ENCODE measurements at regions not wholly inside any gene's neighbourhood (a gene's known extent, or its start where the extent isn't known, plus 50 kb on each side); places are given as distances from the start of the nearest gene placed in this dataset.
A peak's percentile ranks its signal among the peaks of the same experiment; 100 is the strongest.

DNA sequence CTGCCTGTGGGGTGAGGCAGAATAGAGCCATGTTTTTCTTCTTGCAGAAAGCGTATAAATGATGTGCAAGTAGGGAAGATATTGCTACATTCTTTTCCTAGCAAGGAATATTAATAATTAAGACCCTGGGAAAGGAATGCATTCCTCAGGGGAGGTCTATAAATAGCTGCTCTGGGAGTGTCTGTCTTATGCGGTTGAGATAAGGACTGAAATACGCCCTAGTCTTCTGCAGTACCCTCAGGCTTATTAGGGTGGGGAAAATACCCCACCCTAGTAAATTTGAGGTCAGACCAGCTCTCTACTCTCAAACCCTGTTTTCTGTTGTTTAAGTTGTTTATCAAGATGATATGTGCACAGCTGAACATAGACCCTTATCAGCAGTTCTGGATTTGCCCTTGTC lies 155.9 kb upstream of the HMCN1 start:
- no peak for DNase-seq (ENCODE audit: low spot score)

DNA sequence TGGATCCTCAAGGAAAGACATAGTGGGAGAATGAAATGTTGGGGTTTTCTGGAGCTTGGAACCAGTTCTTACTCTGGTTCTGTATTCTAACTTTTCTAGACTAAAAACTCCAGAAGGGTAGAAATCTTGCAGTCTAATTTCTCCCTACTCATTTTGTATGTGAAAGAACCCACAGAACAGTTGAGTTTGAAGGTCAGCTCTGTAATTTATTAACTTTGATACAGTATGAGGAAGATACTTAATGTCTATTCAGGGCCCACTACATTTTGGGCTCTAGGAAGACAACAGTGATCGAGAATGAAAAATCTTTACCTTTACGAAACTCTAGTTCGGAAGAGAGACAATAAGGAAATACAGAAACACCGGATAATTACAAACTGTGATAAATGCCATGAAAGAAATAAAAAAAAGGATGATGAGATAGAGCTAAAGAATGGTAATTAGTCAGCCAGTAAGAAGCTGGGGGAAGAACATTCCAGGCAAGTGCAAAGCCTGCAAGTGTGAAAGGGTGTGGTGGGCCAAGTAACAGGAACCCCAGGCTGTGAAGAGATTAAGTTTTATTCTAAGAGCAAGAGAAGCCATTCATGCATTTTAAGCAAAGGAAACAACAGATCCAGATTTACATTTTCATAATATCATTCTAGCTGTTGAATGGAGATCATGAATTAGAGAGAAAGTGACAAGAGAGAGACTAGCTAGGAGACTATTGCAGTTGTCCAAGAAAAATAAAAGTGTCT lies 159.9 kb upstream of the HMCN1 start:
- DNase-seq (ENCODE audit: low spot score): no peak

DNA sequence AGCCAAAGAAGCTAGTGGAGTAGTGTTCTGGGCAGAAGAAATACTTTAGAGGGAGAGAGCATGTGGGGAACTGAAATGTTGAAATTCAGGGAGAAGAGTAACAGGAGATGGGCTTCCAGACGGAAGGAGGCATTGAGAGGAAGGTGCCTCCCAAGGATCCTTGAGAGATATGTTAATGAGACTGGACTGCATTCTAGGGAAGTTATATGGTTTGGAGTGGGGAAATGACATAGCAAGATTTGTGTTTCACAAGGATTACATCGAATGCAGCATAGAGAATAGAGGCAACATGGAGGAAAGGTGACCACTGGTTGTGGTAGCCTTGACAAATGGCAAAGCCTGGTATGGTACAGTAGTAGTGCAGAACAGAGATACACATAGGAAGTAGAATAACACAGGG lies 160.5 kb upstream of the HMCN1 start:
- no peak for DNase-seq (ENCODE audit: low spot score)

DNA sequence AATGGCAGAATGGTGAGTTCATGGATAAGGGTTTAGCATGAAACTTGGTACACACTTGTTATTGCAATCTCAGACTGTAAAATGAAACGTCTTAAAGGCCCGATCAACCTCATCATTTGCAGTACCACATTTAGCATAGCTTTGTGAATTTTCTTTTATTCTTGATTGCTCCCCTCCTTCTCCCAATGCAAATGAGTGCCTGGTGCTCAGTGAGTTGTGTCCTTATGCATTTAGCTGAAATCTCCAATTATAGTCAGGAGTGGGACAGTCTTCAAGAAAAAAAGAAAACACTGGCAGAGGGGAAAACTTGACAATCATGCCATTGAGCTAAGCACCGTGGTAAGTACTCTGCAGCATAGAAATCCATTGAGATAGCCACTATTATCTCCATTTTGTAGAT lies 161.0 kb upstream of the HMCN1 start:
- no peak for DNase-seq (ENCODE audit: low spot score)

DNA sequence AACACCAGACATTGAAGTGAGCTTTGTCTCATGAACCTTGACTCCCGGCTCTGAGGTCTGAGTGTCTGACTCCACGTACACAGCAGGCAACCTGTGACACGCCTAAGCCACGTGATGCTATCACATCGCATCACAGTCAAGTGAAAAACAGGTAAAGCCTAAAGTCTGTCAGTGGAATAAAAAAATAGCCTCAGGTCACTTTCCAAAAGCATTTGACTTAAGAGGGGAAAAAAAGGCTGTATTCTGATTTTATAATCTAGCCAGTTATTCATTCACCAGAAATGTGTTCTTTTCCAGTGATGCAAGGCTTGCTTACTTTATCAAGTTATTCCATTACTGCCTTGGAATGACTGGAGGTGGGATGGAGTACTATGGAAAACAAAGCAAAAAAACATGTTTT lies 163.2 kb upstream of the HMCN1 start:
- no peak for DNase-seq (ENCODE audit: low spot score)

DNA sequence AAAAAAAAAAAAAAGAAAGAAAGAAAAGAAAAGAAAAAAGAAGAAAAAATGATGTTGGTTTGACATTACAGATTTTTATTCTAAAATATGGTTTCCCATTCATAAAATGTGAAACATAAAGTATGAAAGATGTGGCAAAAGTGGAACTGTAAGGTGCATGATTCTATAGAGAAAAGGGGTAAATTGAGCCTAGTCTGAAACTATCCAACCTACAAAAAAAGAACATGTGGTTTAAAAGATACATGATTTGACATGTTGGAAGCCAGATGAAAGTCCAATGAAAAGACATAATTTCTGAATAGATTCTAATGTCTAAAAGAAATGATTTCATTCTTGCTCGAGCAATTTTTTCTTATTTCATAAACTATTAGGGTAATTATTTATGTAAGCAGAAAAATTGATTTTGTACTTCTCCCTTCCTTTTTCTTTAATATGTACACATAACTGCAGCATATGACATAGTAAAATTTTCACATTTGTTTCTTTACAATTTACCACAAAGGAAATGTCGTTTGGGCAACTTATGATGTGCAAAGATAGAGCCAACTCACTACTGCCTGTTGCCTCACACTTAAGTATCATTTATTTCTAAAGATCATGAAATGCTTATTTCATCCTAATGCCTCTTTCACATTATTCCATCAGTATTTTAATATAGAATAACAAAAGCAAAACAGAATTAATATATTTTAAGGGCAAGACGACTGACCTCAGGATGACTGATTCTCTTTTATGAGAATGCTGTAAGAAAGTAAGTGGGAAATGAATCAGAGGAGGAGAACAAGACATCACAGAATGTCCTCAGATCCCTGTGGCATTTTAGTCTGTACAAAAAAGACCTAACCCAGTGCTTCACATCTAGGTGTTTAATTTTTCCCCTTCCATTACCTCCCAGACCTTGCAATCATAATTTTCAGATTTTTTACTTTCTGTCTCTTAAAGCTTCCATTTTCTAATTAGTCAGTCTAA lies 165.8 kb upstream of the HMCN1 start:
- DNase-seq (ENCODE audit: low spot score): no peak

DNA sequence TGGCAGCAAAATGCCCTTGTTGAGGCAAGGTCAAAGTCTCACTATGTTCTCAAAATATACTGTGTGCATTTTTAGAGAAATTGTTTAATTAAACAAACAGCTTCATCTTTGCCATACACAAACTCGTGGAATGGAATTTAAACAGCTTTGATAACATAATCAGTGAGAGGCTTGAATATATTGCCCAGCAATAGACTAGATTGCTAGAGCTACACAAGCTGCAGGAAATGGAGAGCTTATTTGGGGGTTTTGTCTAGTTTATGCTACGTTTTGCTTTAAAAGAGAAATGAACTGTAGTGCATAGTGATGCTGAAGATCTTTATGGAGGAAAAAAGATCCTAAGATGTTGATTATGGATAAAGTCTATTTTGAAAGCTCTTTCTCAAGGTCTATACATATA lies 166.8 kb upstream of the HMCN1 start:
- DNase-seq (ENCODE audit: low spot score): no peak

DNA sequence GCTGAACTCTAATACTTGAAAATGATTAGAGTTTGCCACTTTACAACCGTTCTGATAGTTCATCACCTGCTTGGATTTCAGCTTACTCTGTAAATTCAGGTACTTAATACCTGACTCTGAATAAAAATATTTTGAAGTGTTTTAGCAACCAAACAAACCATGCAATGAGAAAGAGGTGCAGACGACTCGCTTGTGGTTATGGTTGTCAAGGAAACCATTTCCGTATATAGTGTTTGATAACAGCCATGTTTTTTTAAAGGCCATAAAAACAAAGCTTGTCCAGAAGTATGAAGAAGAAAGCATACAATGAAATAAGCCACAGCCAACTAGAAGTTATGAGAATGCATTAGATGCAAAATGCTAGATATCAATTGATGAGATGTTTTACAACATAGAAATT lies 167.2 kb upstream of the HMCN1 start:
- peak; percentile 30 for DNase-seq (ENCODE audit: low spot score)

DNA sequence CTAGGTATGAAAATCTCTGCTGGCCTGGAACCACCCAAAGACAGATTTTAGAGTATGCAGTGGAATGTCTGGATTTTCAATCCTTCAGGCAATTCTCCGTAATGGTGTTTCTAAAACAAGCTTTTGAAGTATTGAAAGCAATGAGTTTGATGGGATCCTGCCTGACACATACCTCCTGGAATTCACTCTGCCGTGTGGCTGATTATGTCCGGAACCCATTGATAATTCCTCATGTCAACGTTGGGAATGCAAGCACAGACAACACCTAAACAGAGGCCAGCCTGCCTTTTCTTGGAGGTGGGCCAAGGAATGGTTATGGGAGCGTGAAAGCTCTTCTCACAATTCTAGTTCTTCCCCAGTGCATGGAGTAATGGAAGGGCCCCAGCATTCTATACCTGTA lies 168.9 kb upstream of the HMCN1 start:
- DNase-seq (ENCODE audit: low spot score): no peak

DNA sequence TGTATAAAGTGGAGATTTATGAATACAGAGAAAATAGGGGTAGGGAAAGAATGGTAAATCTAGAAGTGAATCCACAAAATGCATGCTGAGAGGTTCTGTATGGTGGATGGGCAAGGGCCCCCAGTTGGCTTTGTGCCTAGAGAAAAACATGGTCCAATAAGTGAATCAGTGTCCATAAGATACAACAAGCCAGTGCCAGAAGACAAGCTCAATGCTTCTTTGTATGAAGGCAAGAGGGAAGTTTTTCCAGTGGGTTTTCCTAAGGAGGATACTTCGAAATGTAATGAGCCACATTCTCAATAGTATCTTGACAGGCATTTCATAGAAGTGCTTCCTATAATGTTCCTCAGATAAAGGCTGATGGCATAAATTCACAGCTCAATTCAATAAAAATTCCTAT lies 169.4 kb upstream of the HMCN1 start:
- no peak for DNase-seq (ENCODE audit: low spot score)

DNA sequence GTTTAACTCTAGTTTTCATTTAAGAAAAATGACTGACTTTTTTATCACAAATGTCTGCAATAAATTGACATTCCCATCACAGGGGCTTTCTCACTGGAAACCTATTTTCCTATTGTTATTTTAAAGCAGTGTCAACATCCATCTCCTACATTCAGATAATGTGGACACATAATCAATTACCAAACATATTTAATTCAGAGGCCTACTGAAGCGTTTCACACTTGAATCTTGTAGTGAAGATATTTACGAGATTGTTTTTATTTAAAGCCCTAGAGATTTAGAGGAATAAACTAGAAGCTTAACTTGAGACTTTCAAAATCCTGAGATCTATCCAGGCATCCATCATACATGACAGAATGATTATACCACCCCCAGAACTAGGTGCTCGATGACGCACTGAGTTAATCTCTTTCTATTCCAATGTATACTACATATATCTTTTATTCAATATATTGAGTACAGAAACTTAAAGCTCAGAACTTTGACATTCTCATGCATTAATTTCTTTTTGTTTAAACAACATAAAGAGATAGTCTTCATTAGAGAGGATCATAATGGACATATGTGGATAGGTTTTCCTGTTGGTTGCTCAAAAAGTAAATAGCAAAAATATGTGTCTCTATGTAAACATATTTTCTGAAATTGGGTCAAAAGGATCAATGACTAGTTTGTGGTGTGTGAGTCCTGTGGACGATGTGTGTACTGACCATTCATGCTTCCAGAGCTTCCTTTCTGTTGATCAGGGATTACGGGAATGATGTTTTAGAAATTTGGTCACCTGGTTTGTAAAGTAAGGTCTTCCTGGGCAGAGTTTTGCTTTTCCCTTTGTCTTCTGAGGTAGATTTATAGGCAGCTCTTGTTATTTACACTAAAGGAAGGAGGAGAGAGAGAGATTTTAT lies 171.5 kb upstream of the HMCN1 start:
- no peak for DNase-seq (ENCODE audit: low spot score)

DNA sequence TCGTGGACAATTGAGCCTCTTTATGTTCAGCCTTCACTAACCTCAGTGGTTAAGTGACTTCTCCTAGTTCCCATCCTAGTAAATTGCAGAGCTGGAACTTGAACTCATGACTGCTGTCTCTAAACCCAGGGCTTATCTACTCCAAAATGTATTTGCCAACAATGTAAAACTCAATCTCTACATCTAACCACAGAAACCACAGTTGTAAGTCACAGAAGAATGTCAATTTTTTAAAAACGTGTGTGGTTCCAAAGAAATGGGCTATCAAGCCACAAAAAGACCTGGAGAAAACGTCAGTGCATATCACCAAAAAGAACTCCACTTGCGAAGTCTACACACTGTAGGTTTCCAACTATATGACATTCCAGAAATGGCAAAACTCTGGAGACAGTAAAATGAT lies 172.6 kb upstream of the HMCN1 start:
- DNase-seq (ENCODE audit: low spot score): no peak

DNA sequence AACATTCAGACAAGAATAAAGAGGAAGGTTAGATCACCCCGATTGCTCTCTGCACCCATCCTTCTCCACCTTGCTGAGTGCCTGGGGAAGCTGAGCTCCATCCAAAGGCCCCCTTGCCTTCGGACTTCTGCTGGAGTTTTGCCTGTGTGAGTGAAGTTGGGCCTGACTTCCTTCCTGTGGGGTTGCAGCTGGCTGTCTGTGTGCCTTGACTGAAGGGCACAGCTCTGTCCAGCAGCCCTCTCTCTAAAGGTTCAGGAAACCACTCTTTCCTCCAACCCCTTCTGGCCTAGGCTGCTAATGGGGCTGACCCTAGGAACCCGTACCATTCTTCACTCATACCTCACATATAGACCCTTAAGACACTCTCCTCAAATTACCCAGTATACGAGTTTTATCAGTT lies 173.4 kb upstream of the HMCN1 start:
- no peak for DNase-seq (ENCODE audit: low spot score)

DNA sequence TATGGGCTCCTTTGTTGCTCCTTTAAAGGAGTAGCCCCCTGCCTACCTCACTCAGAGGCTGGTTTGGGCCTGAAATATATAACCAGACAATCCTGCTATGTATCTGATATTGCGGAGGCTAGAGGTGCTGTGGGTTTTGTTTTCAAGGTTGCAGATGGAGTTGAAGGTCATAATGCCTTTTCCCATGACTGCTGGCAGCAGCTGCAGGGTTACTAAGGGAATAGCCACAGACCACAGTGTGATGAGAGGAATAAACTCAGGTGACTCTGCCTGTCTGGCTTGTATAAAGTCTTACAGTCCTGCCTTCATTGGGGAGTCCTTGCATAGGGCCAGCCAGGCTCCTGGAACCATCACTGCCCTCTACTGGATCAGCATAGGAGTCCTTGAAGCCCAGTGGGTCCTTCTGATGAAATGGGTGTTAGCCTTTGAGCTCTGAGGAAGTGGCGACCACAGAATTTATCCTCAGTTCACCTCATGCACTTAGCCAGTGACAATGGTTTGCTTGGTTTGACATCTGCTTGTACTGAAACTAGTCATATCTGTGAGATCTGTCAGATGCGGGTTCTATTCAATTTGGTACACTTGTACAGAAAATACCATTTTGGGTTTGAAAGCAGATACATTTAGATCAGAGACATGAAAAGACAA lies 174.4 kb upstream of the HMCN1 start:
- peak; percentile 44 for DNase-seq (ENCODE audit: low spot score)

DNA sequence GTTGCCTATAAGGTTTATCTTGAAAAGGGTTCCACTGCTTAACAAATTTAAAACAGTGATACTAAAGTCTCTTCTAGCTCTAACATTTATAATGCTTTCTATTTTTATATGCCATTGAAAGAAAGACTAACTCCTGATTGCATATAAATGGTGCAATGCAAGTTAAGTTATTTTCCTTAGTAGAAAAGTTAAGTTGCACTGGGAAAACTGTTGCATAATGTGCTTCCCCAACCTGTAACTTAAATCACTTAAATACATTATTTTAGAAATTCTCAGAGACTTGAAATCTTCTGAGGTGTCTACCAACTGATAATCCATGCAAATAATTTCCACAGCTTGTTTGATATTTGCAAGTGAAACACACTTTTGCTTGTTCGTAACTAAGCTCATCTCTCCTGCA lies 175.0 kb upstream of the HMCN1 start:
- DNase-seq (ENCODE audit: low spot score): no peak

DNA sequence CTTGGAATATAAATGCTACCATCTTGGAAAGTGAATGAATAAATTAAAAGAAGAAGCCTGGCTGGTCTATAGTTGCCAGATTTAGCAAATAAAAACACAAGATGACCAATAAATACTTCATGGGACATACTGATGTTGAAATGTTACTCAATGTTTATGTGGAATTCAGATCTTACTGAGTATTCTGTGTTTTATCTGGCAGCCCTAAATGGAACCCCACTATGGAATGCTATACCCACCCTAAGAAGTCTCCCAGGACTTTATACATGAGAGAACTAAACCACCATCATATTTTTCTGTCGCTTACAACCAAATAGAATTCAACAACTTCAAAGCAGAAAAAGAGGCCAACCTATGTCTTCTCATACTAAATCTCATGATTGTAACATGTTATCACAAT lies 177.6 kb upstream of the HMCN1 start:
- DNase-seq (ENCODE audit: low spot score): no peak

DNA sequence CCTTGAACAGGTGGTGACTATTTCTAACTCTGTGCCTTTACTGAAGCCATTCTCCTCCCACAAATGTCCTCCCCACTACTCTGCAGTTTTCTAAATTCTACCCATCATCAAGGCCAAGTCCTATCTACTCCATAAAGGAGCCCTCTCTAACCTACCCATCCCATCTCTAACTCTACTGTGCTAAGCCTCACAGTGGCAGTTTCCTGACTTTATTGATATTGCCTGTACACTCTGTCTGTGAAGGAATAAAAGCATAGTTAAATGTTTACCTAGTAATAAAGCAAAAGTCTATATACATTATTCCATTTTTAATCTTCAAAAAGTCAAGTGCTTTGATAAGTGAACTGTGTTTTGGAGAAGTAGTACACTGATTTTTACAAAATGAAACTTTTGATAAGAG lies 178.4 kb upstream of the HMCN1 start:
- DNase-seq (ENCODE audit: low spot score): no peak

DNA sequence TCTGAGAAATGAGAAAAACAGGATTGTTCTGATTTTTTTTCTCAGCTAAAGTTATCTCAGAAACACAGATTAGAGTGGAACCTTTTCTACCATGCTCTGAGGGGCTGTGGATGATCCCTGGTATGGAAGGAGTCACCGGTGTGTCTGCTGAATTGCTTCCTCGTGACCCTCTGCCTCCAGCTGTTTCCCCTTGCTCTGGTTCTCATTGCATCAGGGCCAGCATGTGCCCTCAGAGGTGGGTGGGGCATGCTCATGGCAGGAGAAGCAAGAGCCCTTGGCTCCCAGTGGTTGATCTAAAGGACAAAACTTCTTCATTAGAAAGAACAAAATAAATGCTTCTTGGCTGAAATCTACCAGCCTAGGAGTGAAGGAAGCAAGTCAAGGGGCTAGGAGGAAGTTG lies 183.2 kb upstream of the HMCN1 start:
- DNase-seq (ENCODE audit: low spot score): no peak

DNA sequence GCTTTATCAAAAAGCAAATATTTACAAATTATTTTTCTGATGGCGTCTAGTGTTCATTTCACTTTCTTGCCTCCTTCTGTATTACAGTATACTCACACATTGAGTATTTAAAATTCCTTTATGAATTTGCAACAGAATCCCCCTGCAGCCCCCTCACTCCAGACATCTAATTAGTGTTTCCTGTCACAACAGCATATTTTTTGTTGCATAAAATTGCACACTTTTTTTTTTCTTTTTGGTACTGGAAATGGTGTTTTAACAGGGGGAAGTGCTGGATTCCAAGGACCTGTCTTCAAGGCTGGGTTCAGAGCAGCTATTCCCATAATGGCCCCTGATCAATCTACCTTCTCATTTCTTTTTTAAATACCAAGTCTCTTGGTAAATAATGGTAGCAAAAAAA lies 184.3 kb upstream of the HMCN1 start:
- no peak for DNase-seq (ENCODE audit: low spot score)

DNA sequence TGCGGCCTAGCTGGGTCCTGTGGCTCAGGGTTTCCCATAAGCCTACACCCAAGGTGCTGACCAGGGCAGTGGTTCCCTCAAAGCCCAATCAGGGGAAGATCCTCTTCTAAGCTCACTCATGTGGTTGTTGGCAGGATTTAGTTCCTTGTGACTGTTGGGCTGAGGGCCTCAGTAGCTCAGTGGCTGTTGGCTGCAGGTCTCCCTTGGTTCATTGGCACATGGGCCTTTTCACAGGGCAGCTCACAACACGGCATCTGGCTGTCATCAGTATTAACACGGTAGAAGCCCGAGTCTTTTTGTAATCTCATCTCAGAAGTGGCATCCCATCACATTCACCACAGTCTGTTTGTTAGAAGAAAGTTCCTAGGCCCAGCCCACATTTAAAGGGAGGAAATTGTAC lies 188.2 kb upstream of the HMCN1 start:
- DNase-seq (ENCODE audit: low spot score): no peak

DNA sequence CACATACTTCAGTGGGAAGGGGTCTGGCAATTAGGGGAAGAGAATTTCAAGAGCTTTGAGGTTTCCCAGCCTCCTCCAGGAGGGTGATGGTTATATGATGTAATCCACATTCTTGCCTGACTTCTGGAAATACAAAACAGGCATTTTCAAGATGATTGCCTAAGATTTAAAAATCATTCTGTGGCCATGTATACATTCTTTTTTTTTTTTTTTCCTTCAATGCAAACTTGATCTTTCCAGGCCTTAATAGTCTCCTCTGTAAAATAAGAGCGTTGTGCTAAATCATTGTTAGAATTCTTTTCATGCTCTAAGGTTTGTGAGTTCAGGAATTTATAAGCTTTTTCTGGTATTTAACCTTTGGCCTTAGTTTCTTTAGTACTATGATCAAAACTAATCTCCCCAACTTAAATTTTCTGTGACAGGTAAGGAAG lies 192.3 kb upstream of the HMCN1 start:
- DNase-seq (ENCODE audit: low spot score): no peak

DNA sequence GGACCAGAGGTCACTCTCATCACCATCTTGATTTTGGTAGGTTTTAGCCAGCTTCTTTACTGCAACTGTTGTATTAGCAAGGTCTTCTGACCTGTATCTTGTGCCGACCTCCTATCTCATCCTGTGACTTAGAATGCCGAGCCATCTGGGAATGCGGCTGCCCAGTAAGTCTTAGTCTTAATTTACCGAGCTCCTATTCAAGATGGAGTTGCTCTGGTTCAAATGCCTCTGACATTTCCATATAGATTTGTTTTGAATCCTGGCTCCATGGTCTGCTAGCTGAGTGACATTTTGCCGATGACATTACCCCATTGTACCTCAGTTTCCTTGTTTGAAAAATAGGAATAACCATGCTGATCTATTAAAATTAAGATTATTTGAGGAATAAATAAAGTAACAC lies 193.9 kb upstream of the HMCN1 start:
- DNase-seq (ENCODE audit: low spot score): no peak

Data from kidney capillary endothelial cell (primary cell).